ENCODE measurements at regions not wholly inside any gene's neighbourhood (a gene's known extent, or its start where the extent isn't known, plus 50 kb on each side); places are given as distances from the start of the nearest gene placed in this dataset.

DNA sequence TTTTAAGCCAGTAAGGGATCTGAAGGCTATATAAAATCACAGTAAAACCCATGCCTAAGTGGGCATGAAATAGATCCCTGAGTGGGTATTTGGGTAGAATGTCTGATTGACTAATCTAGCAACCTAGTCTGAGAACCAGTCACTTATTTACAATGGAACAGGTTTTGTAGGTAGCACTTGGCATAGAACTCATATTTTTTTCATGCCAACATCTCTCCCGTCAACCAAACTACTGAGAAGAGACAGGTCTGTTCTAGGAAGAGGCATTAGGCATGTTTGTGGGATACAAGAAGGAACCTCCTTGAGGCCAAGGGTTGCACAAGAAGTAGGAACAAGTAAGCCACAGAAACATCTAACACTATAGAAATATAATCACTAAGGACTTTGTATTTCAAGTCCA is 840.4 kb upstream of the TENM4 start:
- Histone ChIP-seq H3K79me1 (ENCODE audit: insufficient read depth, low read depth, low read length, poor library complexity, severe bottlenecking) (no peaks in the 10 kb centered on the region), H2BK5ac (ENCODE audit: insufficient read length, low read length) (no peak overlapping the region), H3K9ac (ENCODE audit: extremely low read depth, insufficient read length, low read length) (no peak overlapping the region), H3K14ac (ENCODE audit: insufficient read depth, low read length) (no peak overlapping the region), H3K23me2 (ENCODE audit: insufficient read length, low read depth, low read length, poor library complexity, severe bottlenecking) (no peaks in the 10 kb centered on the region), H3K9me3 (ENCODE audit: control insufficient read depth, low read depth, low read length) (no peaks in the 10 kb centered on the region), H4K20me1 (ENCODE audit: control insufficient read depth, insufficient read depth, insufficient read length) (no peaks in the 10 kb centered on the region), H2BK120ac (ENCODE audit: low read depth, low read length, poor library complexity, severe bottlenecking) (no peak overlapping the region), H3K56ac (ENCODE audit: insufficient read length, low read depth, low read length) (no peak overlapping the region), H4K91ac (ENCODE audit: insufficient read length, low read depth, low read length) (no peak overlapping the region), H4K8ac (replicated peaks; ENCODE audit: insufficient read length, low read depth, low read length) (no peak overlapping the region), H4K5ac (ENCODE audit: insufficient read length, low read depth, low read length) (no peak overlapping the region), H3K79me2 (ENCODE audit: insufficient read depth, low read length) (no peaks in the 10 kb centered on the region), H3K27ac (ENCODE audit: insufficient read length, low read depth, low read length) (no peak overlapping the region), H3K23ac (ENCODE audit: insufficient read length, low read depth, low read length) (no peak overlapping the region), H3T11ph (ENCODE audit: low read length) (no peak overlapping the region), H3K4me1 (ENCODE audit: insufficient read depth, low read length) (no peaks in the 10 kb centered on the region), H3K4ac (ENCODE audit: low read depth, low read length) (no peak overlapping the region), H3K18ac (ENCODE audit: insufficient read length, low read depth, low read length) (no peak overlapping the region), H2AK5ac (ENCODE audit: insufficient read length, low read length) (no peak overlapping the region), H3K4me2 (ENCODE audit: insufficient read depth, insufficient read length, low read length) (no peak overlapping the region), H3K27me3 (ENCODE audit: insufficient read depth, low read length) (no peaks in the 10 kb centered on the region), H2BK20ac (ENCODE audit: low read depth, low read length, poor library complexity, severe bottlenecking) (no peak overlapping the region), H2BK15ac (ENCODE audit: low read depth, low read length) (no peak overlapping the region), H2BK12ac (ENCODE audit: insufficient read length, low read depth, low read length) (no peak overlapping the region), H2AFZ (ENCODE audit: low read length) (no peak overlapping the region)
- peaks cover 0 to 5% of the 10 kb centered on the region in 2 experiments; a peak in 1 of 4 replicates for H3K4me1 Mint-ChIP-seq
- no peak overlapping the region for H3K4me3 Mint-ChIP-seq
- TF ChIP-seq, protein P1, sequence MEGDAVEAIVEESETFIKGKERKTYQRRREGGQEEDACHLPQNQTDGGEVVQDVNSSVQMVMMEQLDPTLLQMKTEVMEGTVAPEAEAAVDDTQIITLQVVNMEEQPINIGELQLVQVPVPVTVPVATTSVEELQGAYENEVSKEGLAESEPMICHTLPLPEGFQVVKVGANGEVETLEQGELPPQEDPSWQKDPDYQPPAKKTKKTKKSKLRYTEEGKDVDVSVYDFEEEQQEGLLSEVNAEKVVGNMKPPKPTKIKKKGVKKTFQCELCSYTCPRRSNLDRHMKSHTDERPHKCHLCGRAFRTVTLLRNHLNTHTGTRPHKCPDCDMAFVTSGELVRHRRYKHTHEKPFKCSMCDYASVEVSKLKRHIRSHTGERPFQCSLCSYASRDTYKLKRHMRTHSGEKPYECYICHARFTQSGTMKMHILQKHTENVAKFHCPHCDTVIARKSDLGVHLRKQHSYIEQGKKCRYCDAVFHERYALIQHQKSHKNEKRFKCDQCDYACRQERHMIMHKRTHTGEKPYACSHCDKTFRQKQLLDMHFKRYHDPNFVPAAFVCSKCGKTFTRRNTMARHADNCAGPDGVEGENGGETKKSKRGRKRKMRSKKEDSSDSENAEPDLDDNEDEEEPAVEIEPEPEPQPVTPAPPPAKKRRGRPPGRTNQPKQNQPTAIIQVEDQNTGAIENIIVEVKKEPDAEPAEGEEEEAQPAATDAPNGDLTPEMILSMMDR (conservative IDR thresholded peaks at IDR 0.05), result no peak
- H3K27ac Mint-ChIP-seq, result no peak overlapping the region
- DNase-seq, result no peak
- no peaks in the 10 kb centered on the region for H3K36me3 Mint-ChIP-seq (ENCODE audit: insufficient read depth in 1 of 3, low read depth in 3 of 3)
- WGBS (ENCODE audit: extremely low coverage, insufficient read length, low lambda C conversion rate), result no CpG with 5 or more reads among the region's 1 CpG
- H3K9me3 Mint-ChIP-seq, result no peaks in the 10 kb centered on the region
- no peaks in the 10 kb centered on the region for H3K27me3 Mint-ChIP-seq (ENCODE audit: low read depth)

All from H9 (cell line).